HFFc6 (cell line): ENCODE measurements at regions not wholly inside any gene's neighbourhood (a gene's known extent, or its start where the extent isn't known, plus 50 kb on each side); places are given as distances from the start of the nearest gene placed in this dataset.

Source experiments
- DNase-seq: peaks from one replicate; pipeline ENCODE4 v3.0.0-alpha.2; 2018
- H3K27ac Mint-ChIP-seq: 2 replicates; pipeline ENCODE4 v1.8.0; 2020; ENCODE audit warnings: mild to moderate bottlenecking, mixed read lengths
- H3K27me3 Mint-ChIP-seq: 2 replicates; pipeline ENCODE4 v1.8.0; 2021; ENCODE audit warnings: mild to moderate bottlenecking, moderate library complexity, mixed read lengths; ENCODE audit not compliant: insufficient read depth
- H3K36me3 Mint-ChIP-seq: 2 replicates; pipeline ENCODE4 v1.8.0; 2021; ENCODE audit warnings: low read depth, mixed read lengths
- H3K4me1 Mint-ChIP-seq: 2 replicates; pipeline ENCODE4 v1.8.0; 2020; ENCODE audit warnings: low read depth, mixed read lengths
- H3K4me3 Mint-ChIP-seq: 2 replicates; pipeline ENCODE4 v1.8.0; 2020; ENCODE audit warnings: mild to moderate bottlenecking, moderate library complexity, mixed read lengths
- H3K9me3 Mint-ChIP-seq: 2 replicates; pipeline ENCODE4 v1.8.0; 2020; ENCODE audit warnings: mild to moderate bottlenecking, mixed read lengths
- TF ChIP-seq, protein P1 (sequence below): fragments of 200-600 bp; sonication (generic); IDR thresholded peaks from 2 replicates; pipeline ENCODE4 v1.5.0; 2021; ENCODE audit warnings: antibody characterized with exemption, mild to moderate bottlenecking

DNA sequence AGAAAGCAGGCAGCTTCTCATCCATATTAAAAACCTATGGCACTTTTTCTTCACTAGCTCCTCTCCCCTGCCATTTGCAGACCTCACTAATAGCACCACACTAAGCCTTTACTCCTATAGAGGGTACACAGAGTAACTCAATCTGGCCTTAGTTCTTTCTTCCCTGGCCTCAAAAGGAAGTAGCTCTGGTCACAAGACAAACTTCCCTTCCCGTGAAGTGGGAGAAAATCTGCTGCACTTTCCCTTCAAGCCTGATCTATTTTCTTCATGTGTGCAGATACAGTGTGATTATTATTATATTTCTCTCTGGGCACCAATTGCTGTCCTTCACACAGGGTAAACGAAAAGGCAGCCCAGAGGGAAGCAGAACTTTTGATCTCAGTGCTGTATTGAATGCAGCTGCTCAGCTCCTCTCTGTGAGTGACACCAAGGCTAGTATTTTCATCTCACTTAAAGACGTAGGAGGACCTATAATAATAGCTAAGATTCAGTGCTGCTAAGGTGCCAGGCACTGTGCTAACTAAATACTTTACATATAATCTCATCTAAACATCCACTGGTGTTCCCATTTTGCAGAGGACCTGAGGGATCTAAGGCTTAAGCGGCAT lies 61.9 kb upstream of the RASGRP1 start:
- H3K4me1 Mint-ChIP-seq, result no peaks in the 10 kb centered on the region
- no peak overlapping the region for H3K27ac Mint-ChIP-seq
- peaks cover 33% of the 10 kb centered on the region for H3K27me3 Mint-ChIP-seq
- no peak for DNase-seq
- no peaks in the 10 kb centered on the region for H3K9me3 Mint-ChIP-seq
- no peak overlapping the region for H3K4me3 Mint-ChIP-seq
- TF ChIP-seq, protein P1, sequence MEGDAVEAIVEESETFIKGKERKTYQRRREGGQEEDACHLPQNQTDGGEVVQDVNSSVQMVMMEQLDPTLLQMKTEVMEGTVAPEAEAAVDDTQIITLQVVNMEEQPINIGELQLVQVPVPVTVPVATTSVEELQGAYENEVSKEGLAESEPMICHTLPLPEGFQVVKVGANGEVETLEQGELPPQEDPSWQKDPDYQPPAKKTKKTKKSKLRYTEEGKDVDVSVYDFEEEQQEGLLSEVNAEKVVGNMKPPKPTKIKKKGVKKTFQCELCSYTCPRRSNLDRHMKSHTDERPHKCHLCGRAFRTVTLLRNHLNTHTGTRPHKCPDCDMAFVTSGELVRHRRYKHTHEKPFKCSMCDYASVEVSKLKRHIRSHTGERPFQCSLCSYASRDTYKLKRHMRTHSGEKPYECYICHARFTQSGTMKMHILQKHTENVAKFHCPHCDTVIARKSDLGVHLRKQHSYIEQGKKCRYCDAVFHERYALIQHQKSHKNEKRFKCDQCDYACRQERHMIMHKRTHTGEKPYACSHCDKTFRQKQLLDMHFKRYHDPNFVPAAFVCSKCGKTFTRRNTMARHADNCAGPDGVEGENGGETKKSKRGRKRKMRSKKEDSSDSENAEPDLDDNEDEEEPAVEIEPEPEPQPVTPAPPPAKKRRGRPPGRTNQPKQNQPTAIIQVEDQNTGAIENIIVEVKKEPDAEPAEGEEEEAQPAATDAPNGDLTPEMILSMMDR, result no peak
- no peaks in the 10 kb centered on the region for H3K36me3 Mint-ChIP-seq

DNA sequence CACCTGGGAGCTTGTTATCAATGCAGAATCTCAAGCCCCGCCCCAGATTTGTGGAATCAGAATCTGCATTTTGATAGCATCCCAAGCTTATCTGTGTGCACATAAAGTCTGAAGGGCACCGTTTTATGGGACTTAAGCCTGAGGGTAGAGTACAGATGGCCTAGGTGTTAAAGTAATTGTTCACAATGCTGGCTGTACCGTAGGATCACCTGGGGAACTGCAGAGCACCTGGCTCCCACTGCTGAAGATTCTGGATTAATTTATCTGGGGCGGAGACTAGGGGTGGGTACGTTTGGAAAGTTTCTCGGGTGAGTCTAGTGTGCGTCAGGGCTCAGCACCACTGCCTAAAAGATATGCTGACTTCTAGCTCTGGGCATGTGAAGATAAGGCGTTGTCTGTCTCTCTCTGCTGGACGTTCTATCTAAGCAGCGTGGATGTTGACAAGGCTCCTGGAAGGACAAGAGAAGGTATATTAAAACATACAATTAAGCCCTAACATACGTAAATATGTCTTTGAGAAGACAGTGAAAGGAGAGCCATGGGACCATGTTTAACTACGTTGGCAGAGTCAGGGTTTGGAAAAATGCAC lies 63.2 kb upstream of the RASGRP1 start:
- no peak overlapping the region for H3K27ac Mint-ChIP-seq
- H3K27me3 Mint-ChIP-seq, result peaks cover 37% of the 10 kb centered on the region
- no peaks in the 10 kb centered on the region for H3K9me3 Mint-ChIP-seq
- no peaks in the 10 kb centered on the region for H3K36me3 Mint-ChIP-seq
- no peak for DNase-seq
- H3K4me1 Mint-ChIP-seq, result no peaks in the 10 kb centered on the region
- H3K4me3 Mint-ChIP-seq, result no peak overlapping the region
- TF ChIP-seq, protein P1, result no peak

DNA sequence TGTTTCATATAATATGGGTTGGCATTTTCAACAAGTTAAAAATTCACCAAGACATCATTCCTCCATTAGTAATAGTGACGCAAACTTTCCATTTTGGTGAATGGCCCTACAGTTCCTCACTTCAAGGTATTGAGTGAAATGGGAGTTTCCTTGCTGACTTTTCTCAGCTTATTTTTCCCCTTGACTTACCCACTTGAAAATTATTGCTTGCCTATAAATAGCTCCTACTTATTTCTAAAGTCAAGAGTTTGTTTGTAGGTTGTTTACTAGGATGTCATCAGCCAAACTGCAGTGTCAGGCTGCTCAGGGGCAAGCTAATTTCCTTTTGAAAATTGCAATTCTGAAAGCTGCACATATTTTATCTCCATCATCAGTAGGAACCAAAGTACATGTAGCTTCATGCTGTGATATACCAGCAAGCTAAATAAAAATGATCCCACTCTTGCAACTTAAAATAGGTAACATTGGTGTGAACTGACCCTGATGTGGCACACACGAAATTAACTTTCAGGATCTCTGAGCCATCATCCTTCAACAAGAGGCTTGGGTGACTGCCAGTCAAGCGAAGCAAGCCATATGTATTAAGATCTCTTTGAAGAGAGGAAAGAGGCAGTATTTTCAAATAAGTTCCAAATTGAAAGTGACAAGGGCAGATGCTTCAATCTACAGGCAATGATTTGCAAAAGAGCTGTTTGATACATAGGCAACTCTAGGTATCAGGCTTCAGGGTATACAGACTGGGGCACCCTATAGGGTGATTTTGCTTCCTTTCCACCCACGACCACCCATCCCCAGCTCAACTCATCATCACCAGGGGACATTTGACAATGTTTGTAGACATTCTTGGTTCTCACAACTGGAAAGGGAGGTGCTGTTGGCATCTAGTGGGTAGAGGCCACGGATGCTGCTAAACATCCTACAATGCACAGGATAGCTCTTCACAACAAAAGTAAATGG lies 66.8 kb upstream of the RASGRP1 start:
- no peaks in the 10 kb centered on the region for H3K36me3 Mint-ChIP-seq
- no peak for DNase-seq
- H3K4me1 Mint-ChIP-seq, result no peaks in the 10 kb centered on the region
- TF ChIP-seq, protein P1, result no peak
- H3K9me3 Mint-ChIP-seq, result no peaks in the 10 kb centered on the region
- no peak overlapping the region for H3K27ac Mint-ChIP-seq
- peaks cover 40% of the 10 kb centered on the region for H3K27me3 Mint-ChIP-seq
- no peak overlapping the region for H3K4me3 Mint-ChIP-seq

DNA sequence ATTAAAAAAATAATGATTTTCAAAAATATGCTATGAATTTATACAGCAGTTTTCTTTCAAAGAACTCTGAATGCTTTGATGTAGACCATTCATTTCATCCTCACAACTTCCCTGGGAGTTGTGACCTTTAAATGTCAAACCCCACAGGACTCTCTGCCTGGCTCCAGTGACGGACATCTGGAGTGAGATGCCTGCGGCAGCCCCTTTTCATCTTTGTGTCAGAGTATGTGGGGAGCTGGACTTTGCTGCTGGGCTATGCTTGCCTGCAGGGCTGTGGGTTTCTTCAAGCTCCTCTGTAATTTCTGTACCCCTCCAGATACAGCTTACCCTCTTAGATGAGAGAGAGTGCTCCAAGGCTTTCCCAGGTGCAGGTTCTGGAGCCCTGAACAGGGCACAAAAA lies 70.6 kb upstream of the RASGRP1 start:
- Mint-ChIP-seq H3K4me1 (no peaks in the 10 kb centered on the region), H3K36me3 (no peaks in the 10 kb centered on the region), H3K9me3 (no peaks in the 10 kb centered on the region), H3K27ac (no peak overlapping the region), H3K27me3 (peaks cover 38% of the 10 kb centered on the region), H3K4me3 (no peak overlapping the region)
- no peak for DNase-seq
- TF ChIP-seq, protein P1, result no peak

DNA sequence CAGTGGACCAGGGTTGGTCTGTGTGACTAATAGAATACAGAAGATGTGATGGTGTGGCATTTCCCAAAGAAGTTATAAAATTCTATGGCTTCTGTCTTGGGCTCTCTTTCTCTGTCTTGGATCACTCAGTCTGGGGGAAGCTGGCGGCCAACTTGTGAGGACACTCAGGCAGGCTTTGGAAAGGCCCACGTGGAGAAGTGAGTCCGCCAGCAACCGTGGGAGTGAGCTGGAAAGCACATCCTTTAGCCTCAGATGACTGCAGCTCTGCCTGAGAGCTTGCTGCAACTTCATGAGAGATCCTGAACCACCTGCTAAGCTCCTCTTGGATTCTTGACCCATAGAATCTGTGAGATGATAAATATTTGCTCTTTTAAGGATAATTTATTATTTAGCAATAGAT lies 72.0 kb upstream of the RASGRP1 start:
- Mint-ChIP-seq H3K9me3 (no peaks in the 10 kb centered on the region), H3K4me1 (no peaks in the 10 kb centered on the region), H3K4me3 (no peak overlapping the region), H3K27ac (no peak overlapping the region), H3K27me3 (peaks cover 45% of the 10 kb centered on the region), H3K36me3 (no peaks in the 10 kb centered on the region)
- TF ChIP-seq, protein P1, result no peak
- DNase-seq, result no peak
